ENCODE measurements at regions not wholly inside any gene's neighbourhood (a gene's known extent, or its start where the extent isn't known, plus 50 kb on each side); places are given as distances from the start of the nearest gene placed in this dataset.
"Not testable (repeated sequence)": the region's sequence is repeated elsewhere in the genome, so short reads cannot be mapped to it uniquely, and the experiment has no call there.

DNA sequence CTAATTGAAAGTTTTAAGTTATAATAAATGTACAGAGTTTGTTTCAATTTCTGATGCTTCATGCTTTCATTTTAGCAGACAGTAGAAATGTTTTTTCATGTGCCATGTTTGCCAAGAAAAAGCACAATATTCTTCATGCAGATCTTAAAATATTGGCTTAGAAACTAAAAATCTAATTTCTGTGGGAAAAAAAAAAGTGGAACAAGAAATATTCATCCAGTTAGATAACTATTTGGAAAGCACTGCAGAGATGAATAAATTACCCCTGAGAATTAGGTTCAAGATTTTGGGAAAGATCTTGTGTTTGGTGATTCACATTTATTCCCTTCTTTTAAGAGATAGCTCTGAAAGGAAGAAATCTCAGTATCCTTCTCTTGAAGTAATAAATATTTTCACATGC is 912.5 kb downstream of the C4orf33 start:
- no peak for DNase-seq (ENCODE audit: low spot score)

- DNase-seq (ENCODE audit: low spot score) = not testable (repeated sequence)
Measured at GRCh38 chr4:130012806-130013205, 916.9 kb downstream of the C4orf33 start.

DNA sequence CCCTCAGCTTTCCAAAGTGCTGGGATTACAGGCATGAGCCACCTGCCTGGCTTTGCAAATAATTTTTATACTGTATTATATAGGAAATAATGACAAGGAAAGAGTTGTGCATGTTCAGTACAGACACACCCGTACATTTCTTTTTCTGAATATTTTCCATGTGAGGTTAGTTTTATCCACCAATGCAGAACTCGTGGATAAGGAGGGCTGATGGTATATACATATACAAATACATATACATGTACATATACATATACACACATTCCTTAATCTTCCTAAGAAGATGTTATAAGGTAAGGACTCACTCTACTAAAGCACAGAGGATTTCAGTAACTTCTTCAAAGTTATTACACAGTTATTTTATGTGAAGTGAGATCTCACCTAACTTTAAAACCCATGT is 925.8 kb downstream of the C4orf33 start:
- DNase-seq (ENCODE audit: low spot score) = no peak

DNA sequence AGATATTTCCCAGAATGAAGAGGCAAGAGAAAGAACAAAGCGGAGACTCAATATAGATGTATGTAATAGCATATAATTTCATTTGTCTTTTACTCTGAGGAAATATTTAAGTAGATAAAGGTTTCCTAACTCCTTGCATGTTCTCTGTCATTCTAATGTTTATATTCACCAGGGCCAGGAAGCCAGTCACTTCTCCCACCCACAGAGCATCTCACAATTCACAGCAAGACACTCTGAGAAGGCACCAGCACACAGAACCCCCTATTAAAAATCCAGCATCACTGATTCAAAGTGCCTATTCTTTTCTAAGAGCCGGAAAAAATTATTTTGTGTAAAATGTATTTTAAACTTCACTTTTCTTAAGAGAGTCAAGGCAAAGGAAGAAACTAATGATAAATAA is 927.1 kb downstream of the C4orf33 start:
- no peak for DNase-seq (ENCODE audit: low spot score)

- DNase-seq (ENCODE audit: low spot score) = no peak
Measured at GRCh38 chr4:130025701-130026100, 929.7 kb downstream of the C4orf33 start.

- no peak for DNase-seq (ENCODE audit: low spot score)
Measured at GRCh38 chr4:130026185-130026584, 930.2 kb downstream of the C4orf33 start.

- no peak for DNase-seq (ENCODE audit: low spot score)
Measured at GRCh38 chr4:130027973-130028372, 932.0 kb downstream of the C4orf33 start.

DNA sequence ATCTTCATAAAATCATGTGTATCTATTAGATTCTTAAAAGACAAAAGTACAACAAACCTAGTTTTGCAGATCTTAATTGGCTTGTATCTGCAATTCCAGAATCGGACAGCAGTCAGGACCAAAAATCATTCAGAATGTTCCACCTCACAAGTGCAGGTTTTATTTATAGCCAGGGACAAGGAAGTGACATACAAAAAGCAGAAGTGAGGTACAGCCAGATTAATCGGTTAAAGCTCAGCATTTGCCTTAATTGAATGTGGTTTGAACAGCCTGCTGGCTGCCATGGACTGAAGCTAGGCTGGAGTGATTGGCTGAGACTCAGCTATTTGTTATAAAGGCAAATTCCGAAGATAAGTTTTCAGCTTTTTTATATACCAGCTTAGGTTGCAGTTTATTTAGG is 932.6 kb downstream of the C4orf33 start:
- DNase-seq (ENCODE audit: low spot score) = no peak

DNA sequence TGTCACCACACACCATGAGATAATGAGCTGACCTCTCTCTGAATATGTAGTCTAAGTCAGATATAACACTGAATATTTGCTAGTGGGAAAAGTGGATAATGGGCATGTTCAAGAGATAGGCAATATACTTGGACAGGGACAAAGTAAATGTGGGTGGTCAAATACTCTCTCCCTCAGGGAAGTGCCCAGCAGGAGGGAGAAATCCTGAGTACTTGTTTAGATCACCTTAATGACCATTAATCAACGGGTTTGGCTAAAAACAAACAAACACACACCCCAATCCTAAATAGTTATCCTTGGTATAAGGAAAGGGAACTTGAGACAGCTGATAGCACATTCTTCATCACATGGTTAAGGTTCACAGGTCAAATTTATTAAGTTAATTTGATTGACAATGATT is 933.5 kb downstream of the C4orf33 start:
- DNase-seq (ENCODE audit: low spot score) = no peak

DNA sequence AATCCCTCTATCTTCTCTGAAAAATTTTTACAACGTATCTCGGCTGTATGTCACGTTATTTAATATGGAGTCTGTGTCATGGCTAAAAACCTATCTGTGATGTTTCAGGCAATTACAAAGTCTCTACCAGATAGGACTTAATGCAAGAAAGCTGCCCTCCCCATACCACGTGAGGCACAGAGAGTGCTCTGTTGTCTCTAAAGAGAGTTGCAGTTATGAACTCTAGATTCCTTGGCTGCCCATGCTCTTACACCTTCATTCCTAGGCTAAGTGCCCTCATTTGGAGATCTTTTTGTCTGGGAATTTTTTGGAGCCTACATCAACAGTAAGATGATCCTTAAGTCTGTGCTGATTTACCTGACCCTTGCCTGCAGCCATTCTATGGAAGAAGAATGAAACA is 935.9 kb downstream of the C4orf33 start:
- no peak for DNase-seq (ENCODE audit: low spot score)

DNA sequence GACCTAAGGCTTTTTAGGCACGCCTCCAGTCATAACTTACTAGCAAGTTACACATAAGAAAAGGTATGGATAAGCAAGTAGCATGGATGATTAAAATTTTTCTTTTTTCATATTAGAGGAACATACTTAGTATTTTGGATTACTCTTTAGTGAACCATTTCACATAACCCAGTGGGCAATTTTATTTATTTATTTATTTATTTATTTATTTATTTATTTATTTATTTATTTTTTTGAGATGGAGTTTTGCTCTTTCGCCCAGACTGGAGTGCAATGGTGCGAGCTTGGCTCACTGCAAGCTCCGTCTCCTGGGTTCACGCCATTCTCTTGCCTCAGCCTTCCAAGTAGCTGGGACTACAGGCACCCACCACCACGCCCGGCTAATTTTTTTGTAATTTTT is 937.7 kb downstream of the C4orf33 start:
- not testable (repeated sequence) for DNase-seq (ENCODE audit: low spot score)

DNA sequence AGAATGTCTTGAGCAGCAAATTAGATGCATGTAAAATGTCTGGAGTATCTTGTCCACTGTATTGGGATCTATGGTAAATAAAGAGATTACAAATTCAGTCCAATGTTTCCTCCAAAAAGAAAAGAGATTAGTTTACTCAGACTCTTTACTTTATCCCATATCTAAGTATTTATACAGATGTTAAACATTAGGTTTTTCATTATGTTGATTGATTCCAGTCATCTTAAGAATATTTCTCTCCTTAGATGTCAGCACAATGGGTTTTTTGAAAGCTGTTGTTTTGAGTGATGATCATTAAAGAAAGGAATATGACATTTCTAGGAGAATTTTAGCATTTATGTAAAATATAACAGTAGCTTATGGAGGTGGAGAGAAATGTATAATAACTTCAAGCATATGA is 938.9 kb downstream of the C4orf33 start:
- DNase-seq (ENCODE audit: low spot score) = no peak

GRCh38 chr4:130035391-130035790 is 939.4 kb downstream of the C4orf33 start:
- DNase-seq (ENCODE audit: low spot score) = no peak

- DNase-seq (ENCODE audit: low spot score) = not testable (repeated sequence)
Measured at GRCh38 chr4:130037866-130038265, 941.9 kb downstream of the C4orf33 start.

DNA sequence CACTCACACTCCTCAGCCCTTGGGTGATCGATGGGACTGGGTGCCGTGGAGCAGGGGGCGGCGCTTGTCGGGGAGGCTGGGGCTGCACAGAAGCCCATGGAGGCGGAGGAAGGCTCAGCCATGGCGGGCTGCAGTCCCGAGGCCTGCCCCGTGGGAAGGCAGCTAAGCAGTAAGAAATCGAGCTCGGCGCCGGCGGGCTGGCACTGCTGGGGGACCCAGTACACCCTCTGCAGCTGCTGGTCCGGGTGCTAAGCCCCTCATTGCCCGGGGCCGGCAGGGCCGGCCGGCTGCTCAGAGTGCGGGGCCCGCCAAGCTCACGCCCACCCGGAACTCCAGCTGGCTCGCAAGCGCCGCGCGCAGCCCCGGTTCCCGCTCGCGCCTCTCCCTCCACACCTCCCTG is 942.6 kb downstream of the C4orf33 start:
- DNase-seq (ENCODE audit: low spot score) = not testable (repeated sequence)

GRCh38 chr4:130043732-130044160 is 947.8 kb downstream of the C4orf33 start:
- no peak for DNase-seq (ENCODE audit: low spot score)

DNA sequence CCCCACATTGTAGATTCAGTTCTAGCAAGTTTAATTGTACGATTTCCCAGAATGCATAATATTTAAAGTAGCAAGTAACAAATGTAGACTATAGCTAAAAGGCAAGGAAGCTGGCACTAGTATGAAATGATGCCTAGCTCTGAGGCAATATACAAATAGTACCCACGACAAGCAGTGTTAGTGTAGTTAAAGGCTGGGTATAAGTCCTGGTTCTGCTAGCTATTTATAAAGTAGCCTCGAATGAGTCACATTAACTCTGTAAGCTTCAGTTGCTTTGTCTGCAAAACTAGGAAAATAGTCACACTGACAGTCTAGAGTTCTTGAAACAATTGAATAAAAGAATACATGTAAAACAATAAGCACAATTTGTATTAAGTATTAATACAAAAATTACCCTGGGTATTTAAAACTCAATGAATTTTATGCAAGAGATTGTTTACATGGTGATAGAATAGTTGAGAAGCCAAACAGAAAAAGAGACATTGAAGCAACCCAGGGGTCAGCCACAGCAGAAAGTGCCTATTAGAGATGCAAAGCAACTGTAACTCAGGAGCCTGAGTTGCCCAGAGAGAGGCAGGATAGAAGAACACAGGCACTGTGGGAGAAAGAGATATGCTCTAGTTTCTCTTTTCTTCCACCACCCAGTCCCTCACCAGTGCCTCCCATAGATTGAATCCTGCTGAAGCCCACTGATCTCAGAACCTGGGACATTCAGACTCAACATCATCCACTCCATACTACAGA is 949.0 kb downstream of the C4orf33 start:
- DNase-seq (ENCODE audit: low spot score) = no peak

DNA sequence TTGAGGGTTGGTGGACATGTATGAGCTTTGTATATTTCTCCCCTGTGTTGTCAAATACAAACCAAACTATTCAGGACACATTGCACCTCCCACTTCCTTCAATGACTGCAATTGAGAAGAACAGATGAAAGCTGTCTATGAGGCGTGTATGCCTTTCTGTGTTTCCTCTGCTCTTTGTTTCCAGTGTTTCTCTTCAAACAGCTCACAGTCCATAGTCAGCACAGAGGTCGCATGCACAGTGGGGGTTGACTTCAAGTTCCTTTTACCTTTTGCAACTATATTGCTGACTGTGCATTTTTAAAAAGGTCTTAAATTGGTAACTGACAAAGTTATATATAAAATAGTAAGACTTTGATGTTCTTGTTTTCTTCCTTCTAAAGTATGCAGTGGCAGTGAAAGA is 957.8 kb downstream of the C4orf33 start:
- DNase-seq (ENCODE audit: low spot score) = no peak

DNA sequence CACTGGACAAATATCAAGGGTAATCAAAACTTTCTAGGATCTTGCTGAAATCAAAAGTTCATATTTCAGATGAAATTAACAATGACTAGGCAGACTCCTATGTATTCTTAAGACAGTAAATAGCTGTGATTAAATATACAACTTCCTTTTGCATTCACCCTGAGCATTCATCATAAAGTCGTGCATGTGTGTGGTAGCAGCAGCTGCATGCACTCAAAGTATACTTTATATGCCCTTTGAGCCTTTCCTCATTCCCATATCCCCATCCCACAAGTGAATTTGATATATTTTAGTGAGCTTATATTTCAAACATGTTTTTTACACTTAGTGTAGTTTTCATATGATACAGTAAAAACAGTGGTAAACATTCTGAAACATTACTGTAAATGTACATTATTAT is 959.0 kb downstream of the C4orf33 start:
- no peak for DNase-seq (ENCODE audit: low spot score)

DNA sequence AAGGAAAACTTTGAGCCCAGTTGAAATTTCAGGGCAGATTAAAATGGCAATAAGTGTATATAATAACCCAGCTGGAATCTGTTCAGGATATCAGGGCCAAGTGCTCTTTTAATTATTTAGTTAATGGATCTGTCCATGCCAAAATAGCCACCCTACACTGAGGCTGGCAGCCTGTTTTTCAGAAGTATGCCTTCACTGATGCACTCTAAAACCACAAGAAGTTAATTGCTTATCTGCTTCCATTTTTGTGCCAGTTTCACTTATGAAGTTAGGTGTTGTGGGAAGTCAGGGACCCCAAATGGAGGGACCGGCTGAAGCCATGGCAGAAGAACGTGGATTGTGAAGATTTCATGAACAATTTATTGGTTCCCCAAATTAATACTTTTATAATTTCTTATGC is 960.3 kb downstream of the C4orf33 start:
- DNase-seq (ENCODE audit: low spot score) = no peak

GRCh38 chr4:130064471-130064870 is 968.5 kb downstream of the C4orf33 start:
- DNase-seq (ENCODE audit: low spot score) = no peak

GRCh38 chr4:130067419-130067818 is 971.5 kb downstream of the C4orf33 start:
- no peak for DNase-seq (ENCODE audit: low spot score)

DNA sequence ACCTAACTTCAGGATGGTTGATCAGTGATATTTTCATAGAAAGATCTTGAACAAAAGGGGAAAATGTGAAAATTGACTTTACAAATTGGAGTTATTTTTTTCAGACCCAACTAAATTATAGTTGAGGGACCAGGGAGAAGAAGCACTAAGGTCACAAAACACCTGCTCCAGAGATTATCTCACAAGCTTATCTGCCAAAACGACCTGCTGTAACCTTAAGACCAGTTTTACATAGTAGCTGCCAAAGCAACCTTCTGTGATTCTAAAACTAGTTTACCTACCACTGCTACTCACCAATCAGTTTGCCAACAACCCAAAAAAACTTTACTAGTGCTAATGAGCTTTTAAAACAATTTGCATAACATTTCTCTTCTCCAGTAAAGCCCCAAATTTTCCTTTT is 972.1 kb downstream of the C4orf33 start:
- no peak for DNase-seq (ENCODE audit: low spot score)

- no peak for DNase-seq (ENCODE audit: low spot score)
Measured at GRCh38 chr4:130071746-130072145, 975.8 kb downstream of the C4orf33 start.
